ENCODE measurements at regions not wholly inside any gene's neighbourhood (a gene's known extent, or its start where the extent isn't known, plus 50 kb on each side); places are given as distances from the start of the nearest gene placed in this dataset.
A peak's percentile ranks its signal among the peaks of the same experiment; 100 is the strongest.

GRCh38 chr13:37290716-37291505, 185.4 kb upstream of the CSNK1A1L start:
- H4K20me1 ChIP-seq (replicated peaks; ENCODE audit: insufficient read depth), result no peaks in the 10 kb centered on the region
- no peak overlapping the region for H3K4me3 ChIP-seq
- H3K9me3 Mint-ChIP-seq, result no peaks in the 10 kb centered on the region
- no peak overlapping the region for H3K4me2 ChIP-seq
- no peaks in the 10 kb centered on the region for H3F3A ChIP-seq (replicated peaks; ENCODE audit: low read depth)
- H3K4me1 Mint-ChIP-seq, result no peaks in the 10 kb centered on the region
- H3K79me2 ChIP-seq (replicated peaks; ENCODE audit: insufficient read depth), result no peaks in the 10 kb centered on the region
- ATAC-seq (no peak), DNase-seq (ENCODE audit: low spot score) (no peak)
- H3K27me3 Mint-ChIP-seq (ENCODE audit: insufficient read depth, low read depth, poor library complexity), result no peaks in the 10 kb centered on the region
- no peaks in the 10 kb centered on the region for H3K4me1 ChIP-seq (ENCODE audit: insufficient read depth)
- H3K36me3 ChIP-seq (ENCODE audit: insufficient read depth), result no peaks in the 10 kb centered on the region
- H3K9me2 ChIP-seq (ENCODE audit: insufficient read depth), result no peaks in the 10 kb centered on the region
- H3K27ac Mint-ChIP-seq, result no peak overlapping the region
- no peak overlapping the region for H2AFZ ChIP-seq
- no peak overlapping the region for H3K27ac ChIP-seq (ENCODE audit: low read depth)
- no peaks in the 10 kb centered on the region for H3K36me3 Mint-ChIP-seq (ENCODE audit: low read depth)
- no peaks in the 10 kb centered on the region for H3K27me3 ChIP-seq (ENCODE audit: insufficient read depth)
- no peak overlapping the region for H3K4me3 Mint-ChIP-seq
- no peak for TF ChIP-seq JUNB (IDR thresholded peaks at IDR 0.05; ENCODE audit: unreplicated experiment)
- TF ChIP-seq EZH2 (IDR thresholded peaks at IDR 0.05; ENCODE audit: low read depth, unreplicated experiment), result no peak
- TF ChIP-seq STAT1 (IDR thresholded peaks at IDR 0.05; ENCODE audit: unreplicated experiment), result no peak
- TF ChIP-seq EZH2phosphoT487 (IDR thresholded peaks at IDR 0.05; ENCODE audit: unreplicated experiment), result no peak
- no peak for TF ChIP-seq NANOG (IDR thresholded peaks at IDR 0.05; ENCODE audit: borderline replicate concordance)

- no peaks in the 10 kb centered on the region for H3K9me2 ChIP-seq (ENCODE audit: insufficient read depth)
- H3K79me2 ChIP-seq (replicated peaks; ENCODE audit: insufficient read depth), result no peaks in the 10 kb centered on the region
- Mint-ChIP-seq H3K9me3 (no peaks in the 10 kb centered on the region), H3K36me3 (ENCODE audit: low read depth) (no peaks in the 10 kb centered on the region), H3K27ac (no peak overlapping the region), H3K4me3 (no peak overlapping the region), H3K27me3 (ENCODE audit: insufficient read depth, low read depth, poor library complexity) (no peaks in the 10 kb centered on the region), H3K4me1 (no peaks in the 10 kb centered on the region)
- no peaks in the 10 kb centered on the region for H3K4me1 ChIP-seq (ENCODE audit: insufficient read depth)
- no peaks in the 10 kb centered on the region for H3F3A ChIP-seq (replicated peaks; ENCODE audit: low read depth)
- no peak overlapping the region for H3K27ac ChIP-seq (ENCODE audit: low read depth)
- H3K4me3 ChIP-seq, result no peak overlapping the region
- DNase-seq (ENCODE audit: low spot score) (no peak), ATAC-seq (no peak)
- no peak for TF ChIP-seq JUNB (IDR thresholded peaks at IDR 0.05; ENCODE audit: unreplicated experiment)
- no peak for TF ChIP-seq CREB1 (CRISPR knock-in tag; IDR thresholded peaks at IDR 0.05; ENCODE audit: low read depth)
- no peak for TF ChIP-seq EZH2 (IDR thresholded peaks at IDR 0.05; ENCODE audit: low read depth, unreplicated experiment)
- no peaks in the 10 kb centered on the region for H3K36me3 ChIP-seq (ENCODE audit: insufficient read depth)
- H3K4me2 ChIP-seq, result no peak overlapping the region
- H2AFZ ChIP-seq, result no peak overlapping the region
- H3K27me3 ChIP-seq (ENCODE audit: insufficient read depth), result no peaks in the 10 kb centered on the region
- no peaks in the 10 kb centered on the region for H4K20me1 ChIP-seq (replicated peaks; ENCODE audit: insufficient read depth)
Measured at GRCh38 chr13:37289212-37289935, 183.9 kb upstream of the CSNK1A1L start.

DNA sequence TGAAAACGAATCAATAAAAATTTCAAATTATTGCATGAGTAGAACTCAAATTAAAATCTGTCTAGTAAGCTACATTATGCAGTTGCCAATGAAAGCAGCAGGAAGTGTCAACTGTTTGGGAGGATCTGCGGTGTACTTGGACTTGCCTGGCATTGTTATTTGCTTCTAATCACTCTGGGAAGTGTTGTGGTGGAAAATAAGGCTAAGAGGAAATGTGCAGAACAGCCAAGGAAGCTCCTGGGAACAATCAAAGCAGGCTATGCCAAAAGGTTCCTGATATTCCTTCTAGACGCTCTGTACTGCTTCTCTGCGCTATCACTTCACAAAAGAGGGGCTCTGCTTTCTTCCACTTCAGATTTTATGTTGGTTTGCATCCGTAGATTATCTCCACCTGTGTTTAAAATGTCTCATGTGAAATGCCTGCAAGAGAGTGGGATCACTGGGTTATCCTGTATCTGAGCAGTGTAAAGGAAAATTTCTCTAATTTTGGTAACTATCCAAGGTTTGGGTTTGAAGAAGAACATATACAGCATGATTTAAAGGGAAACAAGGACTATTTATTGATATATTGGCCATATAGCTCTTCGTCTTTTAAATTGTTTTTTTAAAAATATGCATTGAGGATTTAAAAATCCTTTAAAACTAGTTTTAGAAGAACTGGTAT, 182.7 kb upstream of the CSNK1A1L start:
- Mint-ChIP-seq H3K27me3 (ENCODE audit: insufficient read depth, low read depth, poor library complexity) (no peaks in the 10 kb centered on the region), H3K4me3 (no peak overlapping the region), H3K4me1 (no peaks in the 10 kb centered on the region), H3K27ac (no peak overlapping the region), H3K9me3 (no peaks in the 10 kb centered on the region), H3K36me3 (ENCODE audit: low read depth) (no peaks in the 10 kb centered on the region)
- no peak overlapping the region for H3K27ac ChIP-seq (ENCODE audit: low read depth)
- ATAC-seq, result no peak
- peak overlapping the region; percentile 12; the same call in 1 of the 2 replicates for H2AFZ ChIP-seq
- no peaks in the 10 kb centered on the region for H3F3A ChIP-seq (replicated peaks; ENCODE audit: low read depth)
- H3K27me3 ChIP-seq (ENCODE audit: insufficient read depth), result no peaks in the 10 kb centered on the region
- no peaks in the 10 kb centered on the region for H4K20me1 ChIP-seq (replicated peaks; ENCODE audit: insufficient read depth)
- no peak overlapping the region for H3K4me2 ChIP-seq
- no peaks in the 10 kb centered on the region for H3K36me3 ChIP-seq (ENCODE audit: insufficient read depth)
- no peak overlapping the region for H3K4me3 ChIP-seq
- DNase-seq (ENCODE audit: low spot score), result no peak
- H3K79me2 ChIP-seq (replicated peaks; ENCODE audit: insufficient read depth), result no peaks in the 10 kb centered on the region
- H3K4me1 ChIP-seq (ENCODE audit: insufficient read depth), result no peaks in the 10 kb centered on the region
- H3K9me2 ChIP-seq (ENCODE audit: insufficient read depth), result no peaks in the 10 kb centered on the region
- no peak for TF ChIP-seq EZH2phosphoT487 (IDR thresholded peaks at IDR 0.05; ENCODE audit: unreplicated experiment)
- TF ChIP-seq, protein P1, sequence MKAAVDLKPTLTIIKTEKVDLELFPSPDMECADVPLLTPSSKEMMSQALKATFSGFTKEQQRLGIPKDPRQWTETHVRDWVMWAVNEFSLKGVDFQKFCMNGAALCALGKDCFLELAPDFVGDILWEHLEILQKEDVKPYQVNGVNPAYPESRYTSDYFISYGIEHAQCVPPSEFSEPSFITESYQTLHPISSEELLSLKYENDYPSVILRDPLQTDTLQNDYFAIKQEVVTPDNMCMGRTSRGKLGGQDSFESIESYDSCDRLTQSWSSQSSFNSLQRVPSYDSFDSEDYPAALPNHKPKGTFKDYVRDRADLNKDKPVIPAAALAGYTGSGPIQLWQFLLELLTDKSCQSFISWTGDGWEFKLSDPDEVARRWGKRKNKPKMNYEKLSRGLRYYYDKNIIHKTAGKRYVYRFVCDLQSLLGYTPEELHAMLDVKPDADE (IDR thresholded peaks at IDR 0.05), result no peak
- no peak for TF ChIP-seq CREB1 (CRISPR knock-in tag; IDR thresholded peaks at IDR 0.05; ENCODE audit: low read depth)

Measured in GM23338 (cell line).